HCT116 (cell line): ENCODE measurements at regions not wholly inside any gene's neighbourhood (a gene's known extent, or its start where the extent isn't known, plus 50 kb on each side); places are given as distances from the start of the nearest gene placed in this dataset.

Experiments used
- ATAC-seq: fragments of 200-7000 bp; cut with Tn5 transposase; 2 replicates; pipeline ENCODE4 v1.9.1; 2020; ENCODE audit warnings: mild to moderate bottlenecking, moderate library complexity
- BruUV-seq: library from RNA; stranded (reverse); fragments of 400-500 nt; replicated peaks from 2 replicates; lab custom pipeline; 2021; lab: Mats Ljungman, UMichigan
- CTCF ChIA-PET: fragments of 300-600 bp; sonication (Branson Sonifier 250); formaldehyde crosslinking; loops from one replicate; lab custom pipeline; 2021; ENCODE audit warnings: antibody characterized with exemption; lab: Charles Lee
- POLR2A ChIA-PET: fragments of 300-600, 350-600 bp; sonication (Branson Sonifier 250); formaldehyde crosslinking; loops from one replicate; lab custom pipeline; 2021; ENCODE audit warnings: antibody characterized with exemption; lab: Charles Lee
- RAD21 ChIA-PET, 2 experiments: fragments of 300-600 bp; sonication (Branson Sonifier 250); formaldehyde crosslinking; loops; one replicate each; lab custom pipeline; 2023; ENCODE audit warnings: low total read pairs in 2 of 2; ENCODE audit not compliant: uncharacterized antibody in 2 of 2, unreplicated experiment in 2 of 2, low non-redundant PET in 1 of 2; lab: Charles Lee
- DNase-seq: peaks from one replicate; pipeline ENCODE4 v3.0.0-alpha.2; 2010; ENCODE audit warnings: low read depth, low spot score
- H2AFZ ChIP-seq: fragments of 200-600 bp; shearing (Covaris generic), sonication (generic); 2 replicates; pipeline ENCODE4 v1.6.1; 2017; ENCODE audit warnings: low read depth, mixed run types, mixed read lengths, antibody characterized with exemption, low read length; ENCODE audit not compliant: poor library complexity, severe bottlenecking
- H3K27ac ChIP-seq: 2 replicates; pipeline ENCODE4 v1.5.1; 2012; ENCODE audit warnings: low read depth, low read length
- H3K27me3 ChIP-seq: fragments of 200-600 bp; sonication (generic); 2 replicates; pipeline ENCODE4 v1.6.1; 2016; ENCODE audit warnings: mixed run types, low read length, mixed read lengths; ENCODE audit not compliant: insufficient read depth
- H3K36me3 ChIP-seq, 2 experiments: fragments of 200-500 bp in 1 of 2; fragments of 200-600 bp in 1 of 2; sonication (Bioruptor generic) in 1 of 2; sonication (generic) in 1 of 2; 2 replicates each; pipeline versions ENCODE4 v1.5.1 to v1.6.1; 2014 to 2016; ENCODE audit warnings: low read length in 2 of 2, inconsistent platforms in 1 of 2, mixed read lengths in 1 of 2, mixed run types in 1 of 2; ENCODE audit not compliant: insufficient read depth in 2 of 2, control insufficient read depth in 1 of 2
- H3K4me1 ChIP-seq, 2 experiments: fragments of 200-600 bp in 1 of 2; sonication (generic) in 1 of 2; 2 replicates each; pipeline versions ENCODE4 v1.5.1 to v1.6.1; 2012 to 2017; ENCODE audit warnings: low read length in 2 of 2, inconsistent platforms in 1 of 2, mild to moderate bottlenecking in 1 of 2, mixed read lengths in 1 of 2, mixed run types in 1 of 2, moderate library complexity in 1 of 2; ENCODE audit not compliant: insufficient read depth in 2 of 2, control insufficient read depth in 1 of 2
- H3K4me2 ChIP-seq: fragments of 200-600 bp; sonication (generic); 2 replicates; pipeline ENCODE4 v1.6.1; 2017; ENCODE audit warnings: mixed run types, low read length, mixed read lengths
- H3K4me3 ChIP-seq, 2 experiments: fragments of 200-600 bp in 1 of 2; sonication (generic) in 1 of 2; replicated peaks in 1 of 2; 2 replicates each; pipeline ENCODE4 v1.5.1; 2011 to 2016; ENCODE audit warnings: low read length in 2 of 2, control low read depth in 1 of 2, low read depth in 1 of 2, mild to moderate bottlenecking in 1 of 2, mixed read lengths in 1 of 2, mixed run types in 1 of 2
- H3K79me2 ChIP-seq: fragments of 200-600 bp; sonication (generic); 2 replicates; pipeline ENCODE4 v1.6.1; 2017; ENCODE audit warnings: mild to moderate bottlenecking, mixed run types, low read length, moderate library complexity, mixed read lengths; ENCODE audit not compliant: insufficient read depth
- H3K9ac ChIP-seq: fragments of 200-600 bp; sonication (generic); 2 replicates; pipeline ENCODE4 v1.6.1; 2016; ENCODE audit warnings: low read length, mixed read lengths
- H3K9me2 ChIP-seq: fragments of 200-600 bp; sonication (generic), shearing (Covaris generic); 2 replicates; pipeline ENCODE4 v1.6.1; 2017; ENCODE audit warnings: mixed run types, mild to moderate bottlenecking, moderate library complexity; ENCODE audit not compliant: insufficient read depth
- H3K9me3 ChIP-seq, 2 experiments: fragments of 200-500 bp in 1 of 2; fragments of 200-600 bp in 1 of 2; sonication (Bioruptor generic) in 1 of 2; sonication (generic) in 1 of 2; 2 replicates each; pipeline ENCODE4 v1.6.1; 2014 to 2017; ENCODE audit warnings: low read length in 2 of 2, mixed read lengths in 2 of 2, inconsistent platforms in 1 of 2, low read depth in 1 of 2, mild to moderate bottlenecking in 1 of 2, mixed run types in 1 of 2, moderate library complexity in 1 of 2; ENCODE audit not compliant: control insufficient read depth in 1 of 2, insufficient read depth in 1 of 2
- H4K20me1 ChIP-seq: fragments of 200-600 bp; sonication (generic), shearing (Covaris generic); 2 replicates; pipeline ENCODE4 v1.6.1; 2017; ENCODE audit warnings: mixed run types, mild to moderate bottlenecking, moderate library complexity; ENCODE audit not compliant: insufficient read depth
- ATF3 ChIP-seq: IDR thresholded peaks from 2 replicates; pipeline ENCODE4 v1.6.1; 2012
- CEBPB ChIP-seq: IDR thresholded peaks from 2 replicates; pipeline ENCODE4 v1.6.1; 2012; ENCODE audit warnings: low read depth
- ELF1 ChIP-seq: IDR thresholded peaks from 2 replicates; pipeline ENCODE4 v1.6.1; 2012; ENCODE audit warnings: low read depth, borderline replicate concordance
- EZH2 ChIP-seq: fragments of 200-600 bp; sonication (generic); IDR thresholded peaks from 2 replicates; pipeline ENCODE4 v1.6.1; 2017; ENCODE audit warnings: antibody characterized with exemption, mixed run types
- EZH2phosphoT487 ChIP-seq: fragments of 200-600 bp; IDR thresholded peaks from 2 replicates; pipeline ENCODE4 v1.6.1; 2018; ENCODE audit warnings: antibody characterized with exemption, borderline replicate concordance
- FOSL1 ChIP-seq: IDR thresholded peaks from 2 replicates; pipeline ENCODE4 v1.6.1; 2012; ENCODE audit warnings: low read depth
- JUND ChIP-seq: IDR thresholded peaks from 2 replicates; pipeline ENCODE4 v1.6.1; 2012
- POLR2A ChIP-seq: IDR thresholded peaks from 2 replicates; pipeline ENCODE4 v1.7.0; 2011; ENCODE audit warnings: borderline replicate concordance; ENCODE audit not compliant: insufficient read depth, insufficient read length; ENCODE audit errors: extremely low read depth
- POLR2AphosphoS5 ChIP-seq: IDR thresholded peaks from 2 replicates; pipeline ENCODE4 v1.6.1; 2011; ENCODE audit warnings: mild to moderate bottlenecking, low read depth, low read length, moderate library complexity
- REST ChIP-seq: IDR thresholded peaks from 2 replicates; pipeline ENCODE4 v1.6.1; 2012; ENCODE audit warnings: low read depth
- SRF ChIP-seq: IDR thresholded peaks from 2 replicates; pipeline ENCODE4 v1.6.1; 2012; ENCODE audit warnings: low read depth
- YY1 ChIP-seq: IDR thresholded peaks from 2 replicates; pipeline ENCODE4 v1.6.1; 2011; ENCODE audit warnings: low read length, low read depth, moderate library complexity, mild to moderate bottlenecking; ENCODE audit not compliant: insufficient replicate concordance; ENCODE audit errors: extremely low read depth
- ZFX ChIP-seq: fragments of 450-650 bp; IDR thresholded peaks from 2 replicates; pipeline ENCODE4 v1.6.1; 2017
- ZNF274 ChIP-seq: fragments of 200-500 bp; sonication (Bioruptor generic); IDR thresholded peaks from 2 replicates; pipeline ENCODE4 v1.6.1; 2014; ENCODE audit warnings: mild to moderate bottlenecking, low read depth, low read length, inconsistent platforms
- intact Hi-C: fragments of 100-400 bp; cut with micrococcal nuclease; formaldehyde crosslinking; loops from 2 replicates; pipeline ENCODE4 v1.10.0; 2022
- TF ChIP-seq, protein P1 (sequence below): IDR thresholded peaks from 2 replicates; pipeline ENCODE4 v1.6.1; 2011; ENCODE audit warnings: mild to moderate bottlenecking, low read length, moderate library complexity; ENCODE audit not compliant: insufficient replicate concordance; ENCODE audit errors: extremely low read depth
- TF ChIP-seq, protein P2 (sequence below): IDR thresholded peaks from 2 replicates; pipeline ENCODE4 v1.6.1; 2012
- TF ChIP-seq, protein P3 (sequence below), 3 experiments: fragments of 200-600 bp in 1 of 3; sonication (generic) in 1 of 3; IDR thresholded peaks in 2 of 3; conservative IDR thresholded peaks in 1 of 3; 2 replicates each; pipeline ENCODE4 v1.5.1; 2012 to 2017; ENCODE audit warnings: low read depth in 2 of 3, low read length in 2 of 3, antibody characterized with exemption in 1 of 3, borderline replicate concordance in 1 of 3, control low read depth in 1 of 3, mild to moderate bottlenecking in 1 of 3, mixed read lengths in 1 of 3, mixed run types in 1 of 3, moderate library complexity in 1 of 3; ENCODE audit not compliant: insufficient read depth in 1 of 3

GRCh38 chrX:94977986-94978385, 1304.0 kb downstream of the FAM133A start:
- H3K4me2 ChIP-seq, result no peak overlapping the region
- no peak overlapping the region for H3K4me3 ChIP-seq
- no peak overlapping the region for H3K27ac ChIP-seq
- no peaks in the 10 kb centered on the region for H3K9me2 ChIP-seq
- no peaks in the 10 kb centered on the region for H3K4me1 ChIP-seq
- no peak overlapping the region for H2AFZ ChIP-seq
- no peaks in the 10 kb centered on the region for H4K20me1 ChIP-seq
- no peaks in the 10 kb centered on the region for H3K9me3 ChIP-seq
- CTCF ChIA-PET, result no interaction called here
- no peaks in the 10 kb centered on the region for H3K79me2 ChIP-seq
- no peak overlapping the region for H3K9ac ChIP-seq
- ATAC-seq (no peak), DNase-seq (no peak)
- POLR2A ChIA-PET, result no interaction called here
- RAD21 ChIA-PET, result no interaction called here
- H3K27me3 ChIP-seq, result no peaks in the 10 kb centered on the region
- no TSS peak for BruUV-seq
- intact Hi-C loops, result no loop called here
- no peaks in the 10 kb centered on the region for H3K36me3 ChIP-seq
- TF ChIP-seq REST (no peak), ZNF274 (no peak), EZH2phosphoT487 (no peak), YY1 (no peak), POLR2A (no peak), ELF1 (no peak), SRF (no peak), EZH2 (no peak), POLR2AphosphoS5 (no peak), JUND (no peak), CEBPB (no peak), ATF3 (no peak), ZFX (no peak), FOSL1 (no peak)
- TF ChIP-seq, protein P1, sequence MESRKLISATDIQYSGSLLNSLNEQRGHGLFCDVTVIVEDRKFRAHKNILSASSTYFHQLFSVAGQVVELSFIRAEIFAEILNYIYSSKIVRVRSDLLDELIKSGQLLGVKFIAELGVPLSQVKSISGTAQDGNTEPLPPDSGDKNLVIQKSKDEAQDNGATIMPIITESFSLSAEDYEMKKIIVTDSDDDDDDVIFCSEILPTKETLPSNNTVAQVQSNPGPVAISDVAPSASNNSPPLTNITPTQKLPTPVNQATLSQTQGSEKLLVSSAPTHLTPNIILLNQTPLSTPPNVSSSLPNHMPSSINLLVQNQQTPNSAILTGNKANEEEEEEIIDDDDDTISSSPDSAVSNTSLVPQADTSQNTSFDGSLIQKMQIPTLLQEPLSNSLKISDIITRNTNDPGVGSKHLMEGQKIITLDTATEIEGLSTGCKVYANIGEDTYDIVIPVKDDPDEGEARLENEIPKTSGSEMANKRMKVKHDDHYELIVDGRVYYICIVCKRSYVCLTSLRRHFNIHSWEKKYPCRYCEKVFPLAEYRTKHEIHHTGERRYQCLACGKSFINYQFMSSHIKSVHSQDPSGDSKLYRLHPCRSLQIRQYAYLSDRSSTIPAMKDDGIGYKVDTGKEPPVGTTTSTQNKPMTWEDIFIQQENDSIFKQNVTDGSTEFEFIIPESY, result no peak
- TF ChIP-seq, protein P2, sequence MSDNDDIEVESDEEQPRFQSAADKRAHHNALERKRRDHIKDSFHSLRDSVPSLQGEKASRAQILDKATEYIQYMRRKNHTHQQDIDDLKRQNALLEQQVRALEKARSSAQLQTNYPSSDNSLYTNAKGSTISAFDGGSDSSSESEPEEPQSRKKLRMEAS, result no peak
- TF ChIP-seq, protein P3, sequence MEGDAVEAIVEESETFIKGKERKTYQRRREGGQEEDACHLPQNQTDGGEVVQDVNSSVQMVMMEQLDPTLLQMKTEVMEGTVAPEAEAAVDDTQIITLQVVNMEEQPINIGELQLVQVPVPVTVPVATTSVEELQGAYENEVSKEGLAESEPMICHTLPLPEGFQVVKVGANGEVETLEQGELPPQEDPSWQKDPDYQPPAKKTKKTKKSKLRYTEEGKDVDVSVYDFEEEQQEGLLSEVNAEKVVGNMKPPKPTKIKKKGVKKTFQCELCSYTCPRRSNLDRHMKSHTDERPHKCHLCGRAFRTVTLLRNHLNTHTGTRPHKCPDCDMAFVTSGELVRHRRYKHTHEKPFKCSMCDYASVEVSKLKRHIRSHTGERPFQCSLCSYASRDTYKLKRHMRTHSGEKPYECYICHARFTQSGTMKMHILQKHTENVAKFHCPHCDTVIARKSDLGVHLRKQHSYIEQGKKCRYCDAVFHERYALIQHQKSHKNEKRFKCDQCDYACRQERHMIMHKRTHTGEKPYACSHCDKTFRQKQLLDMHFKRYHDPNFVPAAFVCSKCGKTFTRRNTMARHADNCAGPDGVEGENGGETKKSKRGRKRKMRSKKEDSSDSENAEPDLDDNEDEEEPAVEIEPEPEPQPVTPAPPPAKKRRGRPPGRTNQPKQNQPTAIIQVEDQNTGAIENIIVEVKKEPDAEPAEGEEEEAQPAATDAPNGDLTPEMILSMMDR (IDR thresholded peaks at IDR 0.05 in 2 of 3, conservative IDR thresholded peaks at IDR 0.05 in 1 of 3; ENCODE audit: borderline replicate concordance in 1 of 3, insufficient read depth in 1 of 3, low read depth in 2 of 3, low read length in 2 of 3), result no peak
